ENCODE measurements at regions not wholly inside any gene's neighbourhood (a gene's known extent, or its start where the extent isn't known, plus 50 kb on each side); places are given as distances from the start of the nearest gene placed in this dataset.

DNA sequence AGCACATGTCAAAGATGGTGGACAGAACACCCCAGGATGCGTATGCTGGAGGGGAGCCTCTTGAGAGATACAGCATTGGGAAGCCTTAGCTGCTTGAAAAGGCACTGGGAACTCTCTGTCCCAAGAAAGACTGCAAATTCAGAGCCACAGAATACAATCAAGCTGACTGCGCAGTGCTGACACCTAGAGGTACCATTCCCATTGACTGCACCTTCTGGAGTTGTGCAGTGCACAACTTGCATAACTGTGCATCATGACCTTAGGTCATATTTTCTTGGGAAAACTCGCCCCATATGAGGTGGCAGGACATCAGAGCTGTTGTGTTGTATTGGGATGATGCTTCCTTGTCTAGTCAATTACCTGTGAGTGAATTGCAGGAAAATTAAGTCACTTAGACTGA, 646.5 kb upstream of the NOX3 start:
- H3K27ac ChIP-seq (ENCODE audit: control insufficient read depth, insufficient read depth, low read length), result no peak overlapping the region
- no peak overlapping the region for H3K4me2 ChIP-seq (ENCODE audit: control insufficient read depth, extremely low read depth, insufficient read depth, low read depth, low read length)
- TF ChIP-seq EZH2 (IDR thresholded peaks at IDR 0.05; ENCODE audit: low read length) (no peak), CTCF (optimal IDR thresholded peaks at IDR 0.05 in 1 of 3, IDR thresholded peaks at IDR 0.05 in 1 of 3, conservative IDR thresholded peaks at IDR 0.05 in 1 of 3; ENCODE audit: extremely low read depth in 1 of 3, insufficient read depth in 2 of 3, low read length in 3 of 3) (peak; percentile 33 to 79 (median 60))
- dilution Hi-C loops (cut with MboI; ENCODE audit: extremely low pct_ligation_motif_present, low sequenced_read_pairs), result no loop called here
- H3K27me3 ChIP-seq (ENCODE audit: control insufficient read depth, extremely low read depth, insufficient read depth, low read length), result no peaks in the 10 kb centered on the region
- no peak overlapping the region for H2AFZ ChIP-seq (ENCODE audit: control insufficient read depth, low read length)
- no peaks in the 10 kb centered on the region for H3K9me3 ChIP-seq (ENCODE audit: control insufficient read depth, low read depth, low read length)
- no peaks in the 10 kb centered on the region for H4K20me1 ChIP-seq (ENCODE audit: control insufficient read depth, extremely low read depth, insufficient read depth, low read length)
- H3K36me3 ChIP-seq (ENCODE audit: control insufficient read depth in 2 of 2, extremely low read depth in 1 of 2, insufficient read depth in 2 of 2, low read length in 2 of 2), result no peaks in the 10 kb centered on the region
- H3K4me3 ChIP-seq (ENCODE audit: control insufficient read depth in 2 of 3, extremely low read depth in 1 of 3, insufficient read depth in 2 of 3, low read depth in 1 of 3, low read length in 3 of 3), result no peak overlapping the region
- DNase-seq (ENCODE audit: low read depth, low spot score) (no peak), FAIRE-seq (no peak)
- H3K9ac ChIP-seq (ENCODE audit: control insufficient read depth, extremely low read depth, insufficient read depth, low read length), result no peak overlapping the region
- H3K4me1 ChIP-seq (ENCODE audit: control insufficient read depth, extremely low read depth, insufficient read depth, low read length), result no peaks in the 10 kb centered on the region
- H3K79me2 ChIP-seq (ENCODE audit: control insufficient read depth, insufficient read depth, low read length), result no peaks in the 10 kb centered on the region
- no peaks in the 10 kb centered on the region for H3K9me1 ChIP-seq (ENCODE audit: control insufficient read depth, extremely low read depth, insufficient read depth, low read length)

GRCh38 chr6:156098839-156099238, 643.2 kb upstream of the NOX3 start:
- H3K4me1 ChIP-seq (ENCODE audit: control insufficient read depth, extremely low read depth, insufficient read depth, low read length), result no peaks in the 10 kb centered on the region
- TF ChIP-seq CTCF (optimal IDR thresholded peaks at IDR 0.05 in 1 of 3, IDR thresholded peaks at IDR 0.05 in 1 of 3, conservative IDR thresholded peaks at IDR 0.05 in 1 of 3; ENCODE audit: extremely low read depth in 1 of 3, insufficient read depth in 2 of 3, low read length in 3 of 3), result no peak
- TF ChIP-seq EZH2 (IDR thresholded peaks at IDR 0.05; ENCODE audit: low read length), result no peak
- H3K9me3 ChIP-seq (ENCODE audit: control insufficient read depth, low read depth, low read length), result no peaks in the 10 kb centered on the region
- no peak overlapping the region for H3K27ac ChIP-seq (ENCODE audit: control insufficient read depth, insufficient read depth, low read length)
- no peaks in the 10 kb centered on the region for H3K27me3 ChIP-seq (ENCODE audit: control insufficient read depth, extremely low read depth, insufficient read depth, low read length)
- H4K20me1 ChIP-seq (ENCODE audit: control insufficient read depth, extremely low read depth, insufficient read depth, low read length), result no peaks in the 10 kb centered on the region
- no peak overlapping the region for H3K9ac ChIP-seq (ENCODE audit: control insufficient read depth, extremely low read depth, insufficient read depth, low read length)
- H2AFZ ChIP-seq (ENCODE audit: control insufficient read depth, low read length), result no peak overlapping the region
- no peaks in the 10 kb centered on the region for H3K36me3 ChIP-seq (ENCODE audit: control insufficient read depth in 2 of 2, extremely low read depth in 1 of 2, insufficient read depth in 2 of 2, low read length in 2 of 2)
- DNase-seq (ENCODE audit: low read depth, low spot score) (no peak), FAIRE-seq (no peak)
- dilution Hi-C loops (cut with MboI; ENCODE audit: extremely low pct_ligation_motif_present, low sequenced_read_pairs), result no loop called here
- no peaks in the 10 kb centered on the region for H3K9me1 ChIP-seq (ENCODE audit: control insufficient read depth, extremely low read depth, insufficient read depth, low read length)
- no peak overlapping the region for H3K4me2 ChIP-seq (ENCODE audit: control insufficient read depth, extremely low read depth, insufficient read depth, low read depth, low read length)
- H3K79me2 ChIP-seq (ENCODE audit: control insufficient read depth, insufficient read depth, low read length), result no peaks in the 10 kb centered on the region
- H3K4me3 ChIP-seq (ENCODE audit: control insufficient read depth in 2 of 3, extremely low read depth in 1 of 3, insufficient read depth in 2 of 3, low read depth in 1 of 3, low read length in 3 of 3), result no peak overlapping the region

Measured in keratinocyte (primary cell).